OCI-LY7 (cell line): ENCODE measurements at regions not wholly inside any gene's neighbourhood (a gene's known extent, or its start where the extent isn't known, plus 50 kb on each side); places are given as distances from the start of the nearest gene placed in this dataset.

Experiments used
- BruUV-seq: library from RNA; stranded (reverse); fragments of 400-500 nt; replicated peaks from 2 replicates; lab custom pipeline; 2021; lab: Mats Ljungman, UMichigan
- CTCF ChIA-PET: fragments of 300-600 bp; sonication (Branson Sonifier 250); formaldehyde crosslinking; loops from one replicate; lab custom pipeline; 2022; ENCODE audit warnings: antibody characterized with exemption; ENCODE audit not compliant: unreplicated experiment; lab: Charles Lee
- POLR2A ChIA-PET: fragments of 300-600 bp; sonication (Branson Sonifier 250); formaldehyde crosslinking; loops from one replicate; lab custom pipeline; 2022; ENCODE audit warnings: antibody characterized with exemption; lab: Charles Lee
- DNase-seq: peaks from one replicate; pipeline ENCODE4 v3.0.0-alpha.2; 2015; ENCODE audit warnings: low spot score
- H2AFZ ChIP-seq: fragments of 200-600 bp; sonication (generic), shearing (Covaris generic); 2 replicates; pipeline ENCODE4 v1.6.1; 2014; ENCODE audit warnings: mild to moderate bottlenecking, antibody characterized with exemption, low read length, moderate library complexity
- H3K27ac ChIP-seq: fragments of 200-600 bp; sonication (generic); 2 replicates; pipeline ENCODE4 v1.5.1; 2014; ENCODE audit warnings: mixed run types, low read depth, mild to moderate bottlenecking, moderate library complexity, low read length, inconsistent platforms; ENCODE audit not compliant: poor library complexity, severe bottlenecking
- H3K36me3 ChIP-seq: fragments of 200-600 bp; sonication (generic); 2 replicates; pipeline ENCODE4 v1.6.1; 2014; ENCODE audit warnings: mild to moderate bottlenecking, antibody characterized with exemption, low read length, moderate library complexity, mixed read lengths; ENCODE audit not compliant: insufficient read depth
- H3K4me1 ChIP-seq: fragments of 200-600 bp; sonication (generic); 2 replicates; pipeline ENCODE4 v1.5.1; 2014; ENCODE audit warnings: mild to moderate bottlenecking, low read length; ENCODE audit not compliant: insufficient read depth, poor library complexity, severe bottlenecking
- H3K4me2 ChIP-seq: fragments of 200-600 bp; sonication (generic); 2 replicates; pipeline ENCODE4 v1.6.1; 2014; ENCODE audit warnings: mild to moderate bottlenecking, low read length
- H3K4me3 ChIP-seq: fragments of 200-600 bp; sonication (generic); 2 replicates; pipeline ENCODE4 v1.5.1; 2014; ENCODE audit warnings: mild to moderate bottlenecking, low read depth, low read length; ENCODE audit not compliant: poor library complexity, severe bottlenecking
- H3K79me2 ChIP-seq: fragments of 200-600 bp; sonication (generic); 2 replicates; pipeline ENCODE4 v1.6.1; 2016; ENCODE audit warnings: low read depth, mild to moderate bottlenecking, low read length, moderate library complexity, mixed read lengths; ENCODE audit not compliant: insufficient read depth
- H3K9me2 ChIP-seq: fragments of 200-600 bp; sonication (generic); 2 replicates; pipeline ENCODE4 v1.6.1; 2016; ENCODE audit warnings: mild to moderate bottlenecking, low read length, mixed read lengths; ENCODE audit not compliant: insufficient read depth
- H3K9me3 ChIP-seq: fragments of 200-600 bp; sonication (generic); 2 replicates; pipeline ENCODE4 v1.6.1; 2014; ENCODE audit warnings: mild to moderate bottlenecking, mixed run types, low read length, mixed read lengths
- H4K20me1 ChIP-seq: fragments of 200-600 bp; sonication (generic); 2 replicates; pipeline ENCODE4 v1.6.1; 2014; ENCODE audit warnings: mild to moderate bottlenecking, antibody characterized with exemption, low read length, moderate library complexity, mixed read lengths; ENCODE audit not compliant: insufficient read depth
- EZH2phosphoT487 ChIP-seq: fragments of 200-600 bp; sonication (generic); IDR thresholded peaks from 2 replicates; pipeline ENCODE4 v1.6.1; 2018; ENCODE audit warnings: low read depth, borderline replicate concordance, mild to moderate bottlenecking, mixed run types, antibody characterized with exemption, low read length, moderate library complexity, mixed read lengths
- intact Hi-C: fragments of 100-400 bp; cut with micrococcal nuclease; formaldehyde crosslinking; loops from one replicate; pipeline ENCODE4 v1.10.0; 2022; ENCODE audit not compliant: unreplicated experiment
- TF ChIP-seq, protein P1 (sequence below): fragments of 200-600 bp; sonication (generic); conservative IDR thresholded peaks from 2 replicates; pipeline ENCODE4 v1.5.1; 2014; ENCODE audit warnings: mild to moderate bottlenecking, antibody characterized with exemption, low read length, moderate library complexity, mixed read lengths

DNA sequence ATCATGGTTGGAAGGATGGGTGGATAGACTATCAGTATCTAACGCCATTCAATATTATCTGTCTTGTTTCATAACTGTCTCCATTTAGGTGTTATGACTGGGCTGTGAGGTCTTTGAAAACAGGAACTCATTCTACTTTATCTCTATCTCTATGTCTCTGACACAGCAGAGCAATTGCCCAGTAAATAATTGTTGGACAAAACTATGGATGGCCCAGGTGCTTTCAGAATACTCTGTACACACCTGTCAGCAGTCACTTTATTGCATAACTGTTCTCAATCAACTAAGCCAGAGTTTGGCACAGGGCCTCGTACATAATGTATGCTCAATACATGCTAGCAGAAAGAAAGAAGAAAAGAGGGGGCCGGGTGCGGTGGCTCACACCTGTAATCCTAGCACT lies 210.3 kb downstream of the OPA1 start:
- Histone ChIP-seq H3K4me2 (no peak overlapping the region), H3K9me3 (no peaks in the 10 kb centered on the region), H4K20me1 (no peaks in the 10 kb centered on the region), H2AFZ (no peak overlapping the region), H3K79me2 (no peaks in the 10 kb centered on the region), H3K4me3 (no peak overlapping the region), H3K36me3 (no peaks in the 10 kb centered on the region), H3K4me1 (no peaks in the 10 kb centered on the region), H3K27ac (no peak overlapping the region), H3K9me2 (no peaks in the 10 kb centered on the region)
- CTCF ChIA-PET, result no interaction called here
- BruUV-seq, result no TSS peak
- POLR2A ChIA-PET, result interaction anchor here (0.5 kb wide), 1 partner anchor 98 kb away, joined by 4 read pairs; no protein-coding TSS in a partner anchor
- intact Hi-C loops, result loop anchor here (5.0 kb wide), 1 partner anchor 94 kb away; no protein-coding TSS in a partner anchor
- no peak for TF ChIP-seq EZH2phosphoT487
- TF ChIP-seq, protein P1, sequence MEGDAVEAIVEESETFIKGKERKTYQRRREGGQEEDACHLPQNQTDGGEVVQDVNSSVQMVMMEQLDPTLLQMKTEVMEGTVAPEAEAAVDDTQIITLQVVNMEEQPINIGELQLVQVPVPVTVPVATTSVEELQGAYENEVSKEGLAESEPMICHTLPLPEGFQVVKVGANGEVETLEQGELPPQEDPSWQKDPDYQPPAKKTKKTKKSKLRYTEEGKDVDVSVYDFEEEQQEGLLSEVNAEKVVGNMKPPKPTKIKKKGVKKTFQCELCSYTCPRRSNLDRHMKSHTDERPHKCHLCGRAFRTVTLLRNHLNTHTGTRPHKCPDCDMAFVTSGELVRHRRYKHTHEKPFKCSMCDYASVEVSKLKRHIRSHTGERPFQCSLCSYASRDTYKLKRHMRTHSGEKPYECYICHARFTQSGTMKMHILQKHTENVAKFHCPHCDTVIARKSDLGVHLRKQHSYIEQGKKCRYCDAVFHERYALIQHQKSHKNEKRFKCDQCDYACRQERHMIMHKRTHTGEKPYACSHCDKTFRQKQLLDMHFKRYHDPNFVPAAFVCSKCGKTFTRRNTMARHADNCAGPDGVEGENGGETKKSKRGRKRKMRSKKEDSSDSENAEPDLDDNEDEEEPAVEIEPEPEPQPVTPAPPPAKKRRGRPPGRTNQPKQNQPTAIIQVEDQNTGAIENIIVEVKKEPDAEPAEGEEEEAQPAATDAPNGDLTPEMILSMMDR, result no peak
- DNase-seq, result no peak

DNA sequence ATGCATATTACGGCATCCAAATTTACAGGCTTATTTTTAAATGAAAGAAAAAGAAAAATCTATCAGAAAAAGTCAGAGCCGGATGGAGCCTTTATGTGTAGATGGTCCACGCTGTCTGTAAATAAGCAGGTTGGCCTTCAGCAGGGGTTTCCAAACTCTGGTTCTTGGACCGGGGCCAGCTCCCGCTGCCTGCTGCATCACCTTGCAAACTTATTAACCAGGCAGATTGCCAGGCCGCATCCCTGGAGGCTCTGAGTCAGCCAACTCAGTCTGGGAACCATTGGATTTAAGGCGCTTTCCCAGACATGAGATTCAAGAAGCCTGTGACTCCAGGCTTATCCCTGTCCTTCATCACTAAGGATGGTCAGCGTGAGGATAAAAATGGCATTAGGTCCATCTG lies 212.4 kb downstream of the OPA1 start:
- no peaks in the 10 kb centered on the region for H3K9me3 ChIP-seq
- H3K4me1 ChIP-seq, result no peaks in the 10 kb centered on the region
- H3K9me2 ChIP-seq, result no peaks in the 10 kb centered on the region
- intact Hi-C loops, result no loop called here
- BruUV-seq, result no TSS peak
- no peaks in the 10 kb centered on the region for H3K79me2 ChIP-seq
- no peak overlapping the region for H3K4me2 ChIP-seq
- POLR2A ChIA-PET, result no interaction called here
- no peaks in the 10 kb centered on the region for H3K36me3 ChIP-seq
- no peak overlapping the region for H3K4me3 ChIP-seq
- CTCF ChIA-PET, result no interaction called here
- H3K27ac ChIP-seq, result no peak overlapping the region
- no peak overlapping the region for H2AFZ ChIP-seq
- no peak for TF ChIP-seq EZH2phosphoT487
- TF ChIP-seq, protein P1, result no peak
- H4K20me1 ChIP-seq, result no peaks in the 10 kb centered on the region
- DNase-seq, result no peak

DNA sequence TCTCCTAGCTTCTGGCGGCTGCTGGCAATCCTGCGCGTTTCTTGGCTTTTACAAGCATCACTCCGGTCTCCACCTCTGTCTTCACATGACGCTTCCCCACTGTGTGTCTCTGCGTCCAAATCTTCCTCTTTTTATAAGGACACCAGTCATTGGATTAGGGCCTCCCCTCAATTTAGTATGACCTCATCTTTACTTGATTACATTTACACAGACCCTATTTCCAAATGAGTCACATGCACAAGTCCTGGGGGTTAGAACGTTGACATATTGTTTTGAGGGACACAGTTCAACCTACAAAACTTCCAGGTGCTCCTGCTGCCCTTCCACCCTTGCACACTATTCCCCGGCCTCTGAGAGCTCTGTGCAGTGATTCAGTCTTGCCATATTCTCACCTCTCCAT lies 215.3 kb downstream of the OPA1 start:
- H3K4me3 ChIP-seq, result no peak overlapping the region
- H2AFZ ChIP-seq, result no peak overlapping the region
- no peak for DNase-seq
- no TSS peak for BruUV-seq
- no peaks in the 10 kb centered on the region for H3K36me3 ChIP-seq
- no peaks in the 10 kb centered on the region for H3K9me3 ChIP-seq
- H4K20me1 ChIP-seq, result no peaks in the 10 kb centered on the region
- no peak overlapping the region for H3K27ac ChIP-seq
- H3K4me2 ChIP-seq, result no peak overlapping the region
- TF ChIP-seq, protein P1, result no peak
- no peak for TF ChIP-seq EZH2phosphoT487
- intact Hi-C loops, result no loop called here
- H3K4me1 ChIP-seq, result no peaks in the 10 kb centered on the region
- ChIA-PET POLR2A (interaction anchor here (1.3 kb wide), 1 partner anchor 204 kb away, joined by 4 read pairs; no protein-coding TSS in a partner anchor), CTCF (no interaction called here)
- H3K79me2 ChIP-seq, result no peaks in the 10 kb centered on the region
- H3K9me2 ChIP-seq, result no peaks in the 10 kb centered on the region
